HG03520 (cell line): ENCODE measurements at regions not wholly inside any gene's neighbourhood (a gene's known extent, or its start where the extent isn't known, plus 50 kb on each side); places are given as distances from the start of the nearest gene placed in this dataset.

ENCODE experiments used
- ATAC-seq: cut with Tn5 transposase; IDR thresholded peaks from one replicate; pipeline ENCODE4 v1.9.1; 2021; ENCODE audit warnings: mild to moderate bottlenecking, moderate library complexity; ENCODE audit not compliant: unreplicated experiment

DNA sequence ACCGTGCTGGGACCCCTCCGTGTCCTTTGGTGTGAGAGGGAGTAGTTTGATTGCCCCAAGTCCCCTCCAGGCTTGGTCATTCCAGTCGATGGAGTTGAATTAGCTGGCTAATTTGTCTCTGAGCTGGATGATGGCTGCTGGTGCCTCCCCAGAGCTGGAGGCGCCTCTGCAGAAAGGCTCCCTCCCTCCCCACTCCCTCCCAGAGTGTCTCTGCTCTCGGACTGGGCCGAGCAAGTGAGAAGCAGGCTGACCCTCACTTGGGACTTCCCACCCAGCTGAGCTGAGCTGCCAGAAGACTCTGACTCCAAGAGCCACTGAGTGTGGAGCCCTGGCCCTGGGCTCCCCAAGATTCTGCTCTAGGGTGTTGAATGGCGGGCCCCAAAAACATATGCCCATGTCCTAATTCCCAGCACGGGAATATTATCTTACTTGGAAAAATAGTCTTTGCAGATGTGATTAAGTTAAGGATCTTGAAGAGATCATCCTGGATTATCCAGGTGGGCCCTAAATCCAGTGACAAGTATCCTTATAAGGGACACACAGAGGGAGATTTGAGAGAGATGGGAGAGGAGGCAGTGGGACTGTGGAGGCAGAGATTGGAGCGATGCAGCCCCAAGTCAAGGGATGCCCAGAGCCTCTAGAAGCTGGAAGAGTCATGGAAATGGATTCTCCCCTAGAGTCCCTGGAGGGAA, 60.7 kb upstream of the TLE3 start:
- ATAC-seq: no peak

DNA sequence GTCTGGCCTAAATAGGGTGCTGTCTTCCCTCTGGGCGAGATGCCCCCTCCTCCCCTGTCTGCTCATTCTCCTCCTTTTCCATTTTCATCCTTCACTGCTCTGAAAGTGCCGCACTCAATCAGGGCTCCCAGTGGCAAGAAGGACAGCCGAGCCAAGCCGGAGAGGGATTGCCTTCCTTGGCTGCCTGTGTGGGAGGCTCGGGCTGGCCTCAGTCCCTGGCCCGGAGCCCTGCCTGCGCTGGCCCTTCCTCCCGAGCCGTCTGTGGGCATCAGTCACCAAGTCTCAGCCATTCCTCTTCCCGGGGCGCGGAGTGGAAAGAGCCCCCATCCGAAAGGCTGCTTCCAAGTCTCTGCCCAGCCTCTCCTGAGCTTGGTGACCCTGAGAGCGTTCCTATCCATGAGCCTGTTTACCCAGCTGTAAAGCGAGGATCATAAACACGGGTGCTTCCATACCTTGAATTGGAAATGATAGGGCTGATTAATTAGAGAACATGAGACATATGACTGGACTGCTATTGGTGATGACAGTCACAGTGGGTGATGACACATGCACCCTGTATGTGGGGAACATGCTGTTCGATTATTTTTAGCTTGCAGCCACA, 59.1 kb upstream of the TLE3 start:
- no peak for ATAC-seq

DNA sequence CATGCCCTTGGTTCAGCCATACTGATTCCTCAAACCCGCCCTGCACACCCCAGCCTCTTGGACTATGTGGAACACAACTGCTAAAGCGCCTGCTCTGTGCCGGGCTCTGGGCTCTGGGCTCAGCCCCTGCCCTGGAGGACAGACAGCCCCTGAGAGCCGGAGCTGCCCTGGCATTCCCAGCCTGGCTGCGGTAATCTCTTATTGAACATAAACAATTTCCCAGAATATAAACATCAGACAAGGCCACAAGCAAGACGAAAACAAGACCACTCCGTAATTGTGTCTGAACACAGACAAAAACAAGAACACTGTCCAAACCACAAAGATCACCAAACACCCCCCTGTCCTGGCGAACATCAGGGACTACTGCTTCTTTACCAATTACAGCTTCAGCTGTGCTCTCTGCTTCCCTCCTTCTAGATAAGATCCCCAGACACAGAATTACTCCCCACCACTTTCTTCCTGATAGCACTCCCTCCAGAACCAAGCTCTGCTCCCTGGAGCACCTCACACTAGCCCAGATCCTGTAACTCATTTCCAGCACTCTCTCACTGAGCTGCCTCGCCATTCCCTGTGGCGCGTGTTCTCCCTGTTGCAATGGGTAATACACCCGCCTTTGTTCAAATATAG, 57.1 kb upstream of the TLE3 start:
- no peak for ATAC-seq

DNA sequence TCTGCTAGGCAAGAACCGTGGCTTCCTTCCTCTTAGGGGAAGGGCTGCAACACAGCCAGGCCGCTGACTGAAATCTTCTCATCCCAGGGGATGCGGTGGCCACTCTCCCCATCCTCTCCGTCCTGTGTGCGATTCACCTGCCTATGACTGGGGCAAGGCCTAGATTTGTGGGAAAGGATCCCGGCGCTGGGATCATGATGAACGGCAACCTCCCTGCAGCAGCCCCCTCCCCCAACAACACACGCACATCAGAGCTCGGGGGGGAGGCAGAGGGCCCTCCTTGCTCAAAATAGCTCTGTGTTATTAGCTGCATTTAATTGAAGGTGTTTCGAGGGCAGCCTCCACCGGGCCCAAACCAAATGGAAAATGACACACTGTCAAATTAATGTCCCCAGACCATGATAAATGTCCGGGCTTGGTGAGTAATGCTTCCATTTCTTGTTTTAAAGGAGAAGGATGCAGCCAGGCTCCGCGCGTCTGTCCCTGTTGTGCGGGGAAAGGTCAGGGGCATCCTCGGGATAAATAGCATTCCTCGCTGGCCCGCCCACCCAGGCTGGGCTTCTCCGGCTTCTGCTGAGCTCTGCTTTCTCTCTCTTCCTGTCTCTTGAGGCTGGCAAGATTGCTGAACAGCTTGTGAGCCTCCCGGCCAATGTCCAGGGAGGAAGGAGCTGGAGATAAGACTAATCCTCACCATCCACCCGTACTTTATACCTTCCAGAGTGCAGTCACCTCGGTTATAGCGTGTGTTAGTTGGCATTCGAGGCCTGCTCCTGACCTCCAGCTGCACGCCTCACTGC, 56.4 kb upstream of the TLE3 start:
- ATAC-seq: no peak

DNA sequence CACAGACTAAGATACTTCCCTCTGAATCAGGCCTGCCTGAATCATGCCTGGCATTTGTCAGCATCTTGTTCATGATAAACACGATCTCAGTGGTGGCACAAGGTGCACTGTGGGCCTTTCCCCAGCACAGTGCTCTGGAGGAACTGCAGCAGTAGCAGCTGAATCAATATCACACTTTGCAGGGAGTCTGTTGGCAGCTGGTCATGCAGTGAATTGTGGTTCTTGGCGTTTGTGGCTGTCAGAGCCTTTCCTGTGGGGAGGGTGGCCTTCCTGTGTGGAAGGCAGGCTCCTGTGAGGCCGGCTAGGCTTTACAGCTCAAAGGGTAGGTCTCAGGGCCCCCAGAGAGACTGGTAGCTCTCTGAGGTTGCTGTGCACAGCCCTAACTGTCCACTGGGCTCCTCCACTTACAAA, 54.4 kb upstream of the TLE3 start:
- ATAC-seq: no peak

DNA sequence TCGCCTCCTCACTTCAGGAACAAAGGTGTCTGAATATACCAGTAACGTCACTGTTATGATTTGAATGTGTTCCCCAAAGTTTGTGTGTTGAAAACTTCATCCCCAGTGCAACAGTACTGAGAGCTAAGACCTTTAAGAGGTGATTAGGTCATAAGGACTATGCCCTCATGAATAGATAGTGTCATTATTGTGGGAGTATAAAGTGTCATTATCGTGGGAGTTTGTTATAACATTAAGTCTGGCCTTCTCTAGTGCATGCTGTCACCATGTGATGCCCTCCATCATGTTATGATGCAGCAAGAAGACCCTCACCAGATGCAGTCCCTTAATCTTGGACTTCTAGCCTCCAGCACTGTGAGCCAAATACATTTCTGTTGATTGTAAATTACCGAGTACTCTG, 53.7 kb upstream of the TLE3 start:
- ATAC-seq: no peak

DNA sequence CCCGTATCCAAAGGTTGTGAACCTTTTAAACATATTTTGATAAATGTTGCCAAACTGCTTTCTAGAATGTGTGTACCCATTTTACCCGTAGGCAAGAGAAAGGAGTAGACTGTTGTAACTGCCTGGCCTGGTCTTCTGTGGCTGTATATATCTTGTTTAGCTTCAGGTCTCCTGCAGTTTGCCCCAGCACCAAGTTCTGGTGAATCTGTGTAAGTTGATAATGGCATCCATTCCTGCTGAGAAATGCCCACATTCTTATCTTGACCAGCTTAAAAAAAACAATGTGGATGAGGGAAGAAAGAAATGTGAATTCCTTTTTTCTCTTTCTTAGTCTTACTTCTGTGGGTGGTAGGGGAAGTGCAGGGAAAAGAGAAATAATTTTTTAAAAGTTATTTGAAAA, 53.3 kb upstream of the TLE3 start:
- no peak for ATAC-seq

DNA sequence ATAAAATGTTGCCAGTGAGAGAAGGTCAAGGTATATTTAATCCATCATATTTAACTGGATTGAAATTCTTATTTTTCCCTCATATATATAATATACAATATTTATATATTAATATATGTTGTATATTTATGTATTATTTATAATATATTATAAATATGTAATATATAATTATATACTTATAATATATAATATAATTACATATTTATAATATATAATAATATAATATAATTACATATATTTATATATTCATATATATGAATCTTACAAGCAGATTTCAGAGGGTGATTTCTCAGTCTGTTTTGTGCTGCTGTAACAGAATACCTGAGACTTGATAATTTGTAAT, 52.7 kb upstream of the TLE3 start:
- no peak for ATAC-seq

DNA sequence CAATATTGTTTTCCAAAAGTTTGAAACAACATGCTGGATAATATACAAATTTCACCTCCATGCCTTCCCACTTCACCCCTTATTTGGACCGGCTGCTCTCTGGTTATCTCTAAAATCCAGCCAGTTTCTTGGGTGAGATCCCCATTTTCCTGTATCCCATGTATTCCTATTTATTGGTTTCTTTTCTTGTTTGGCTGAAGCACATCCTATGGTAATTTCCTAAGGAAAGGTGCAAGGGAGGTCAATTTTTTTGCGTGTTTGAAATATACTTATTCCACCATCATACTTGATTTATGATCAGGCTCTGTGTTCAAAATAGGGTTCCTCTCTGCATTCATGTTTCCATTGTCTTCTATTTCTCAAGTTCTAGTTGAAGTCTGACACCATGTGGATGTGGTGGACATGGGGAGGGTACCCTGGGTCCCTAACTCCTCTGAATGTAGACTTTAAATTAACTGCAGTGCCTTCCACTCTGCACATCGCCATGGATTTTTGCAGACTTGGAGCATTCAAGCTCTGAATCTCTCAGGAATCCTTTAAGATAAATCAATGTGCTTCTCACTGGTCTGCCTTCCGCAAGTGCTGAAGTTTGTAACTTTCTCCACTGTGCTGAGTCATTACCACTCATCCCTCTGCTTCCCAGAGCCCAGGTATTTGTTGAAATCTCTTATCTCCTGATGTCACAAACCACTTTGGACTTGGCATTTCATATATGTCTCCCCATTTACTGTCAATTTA, 52.1 kb upstream of the TLE3 start:
- no peak for ATAC-seq

DNA sequence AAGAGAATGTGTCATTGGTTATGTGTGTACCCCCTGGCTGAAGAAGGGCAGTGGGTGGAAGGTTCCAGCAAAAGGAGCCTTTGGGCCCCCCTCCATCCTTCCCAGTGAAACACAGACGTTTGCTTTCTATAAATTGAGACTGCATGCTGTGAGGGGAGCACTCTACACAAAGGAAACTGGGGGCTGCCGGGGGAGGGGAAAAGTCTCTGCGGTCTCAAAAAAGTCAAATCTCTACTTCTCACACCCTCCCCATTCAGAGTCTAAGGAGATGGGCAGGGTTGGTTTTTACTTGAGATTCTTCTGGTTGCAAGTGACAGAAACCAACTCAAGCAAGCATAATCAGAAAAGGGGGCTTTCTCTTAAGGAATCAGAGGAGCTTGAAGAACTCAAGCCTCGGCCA, 50.1 kb upstream of the TLE3 start:
- no peak for ATAC-seq
